BLaER1 (cell line): ENCODE measurements at regions not wholly inside any gene's neighbourhood (a gene's known extent, or its start where the extent isn't known, plus 50 kb on each side); places are given as distances from the start of the nearest gene placed in this dataset.

Experiments
- H3K27ac ChIP-seq: shearing (Covaris generic); formaldehyde crosslinking; 2 replicates; pipeline ENCODE4 v1.8.1; 2022
- H3K27me3 ChIP-seq: shearing (Covaris generic); formaldehyde crosslinking; 2 replicates; pipeline ENCODE4 v1.8.1; 2022
- H3K36me3 ChIP-seq: shearing (Covaris generic); formaldehyde crosslinking; 2 replicates; pipeline ENCODE4 v1.8.1; 2022
- H3K4me1 ChIP-seq: shearing (Covaris generic); formaldehyde crosslinking; 2 replicates; pipeline ENCODE4 v1.8.1; 2022
- H3K4me2 ChIP-seq: shearing (Covaris generic); formaldehyde crosslinking; 2 replicates; pipeline ENCODE4 v1.8.1; 2022
- H3K4me3 ChIP-seq: shearing (Covaris generic); formaldehyde crosslinking; 2 replicates; pipeline ENCODE4 v1.8.1; 2022
- H3K9ac ChIP-seq: shearing (Covaris generic); formaldehyde crosslinking; 2 replicates; pipeline ENCODE4 v1.8.1; 2022
- H3K9me3 ChIP-seq: shearing (Covaris generic); formaldehyde crosslinking; 2 replicates; pipeline ENCODE4 v1.8.1; 2022
- H4K20me1 ChIP-seq: shearing (Covaris generic); formaldehyde crosslinking; 2 replicates; pipeline ENCODE4 v1.8.1; 2022
- Cebpa-rat ChIP-seq: shearing (Covaris generic); IDR thresholded peaks from 2 replicates; pipeline ENCODE4 v1.8.1; 2022

DNA sequence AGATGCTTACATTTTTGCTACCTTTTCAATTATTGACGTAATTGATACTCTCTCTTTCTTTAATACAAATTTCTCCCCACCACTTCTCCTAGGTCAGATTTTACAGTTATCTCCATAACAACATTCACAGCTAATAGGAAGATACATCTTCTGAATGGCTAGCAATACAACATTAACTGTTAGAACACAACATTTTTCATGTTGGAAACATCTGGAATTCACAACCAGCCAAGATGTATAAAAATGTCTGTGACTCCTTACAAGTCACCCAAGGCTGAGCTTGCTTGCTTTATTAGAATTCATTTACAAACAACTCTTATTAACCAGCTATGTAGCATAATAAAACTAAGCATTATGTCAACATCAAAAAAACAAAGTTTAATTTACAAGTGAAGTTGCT, 81.0 kb upstream of the ROBO2 start:
- no peaks in the 10 kb centered on the region for H3K9me3 ChIP-seq
- no peak overlapping the region for H3K9ac ChIP-seq
- H3K4me3 ChIP-seq = no peak overlapping the region
- H3K27ac ChIP-seq = no peak overlapping the region
- no peaks in the 10 kb centered on the region for H3K36me3 ChIP-seq
- H4K20me1 ChIP-seq = no peaks in the 10 kb centered on the region
- TF ChIP-seq Cebpa-rat = no peak
- H3K4me1 ChIP-seq = no peaks in the 10 kb centered on the region
- no peak overlapping the region for H3K4me2 ChIP-seq
- H3K27me3 ChIP-seq = no peaks in the 10 kb centered on the region

DNA sequence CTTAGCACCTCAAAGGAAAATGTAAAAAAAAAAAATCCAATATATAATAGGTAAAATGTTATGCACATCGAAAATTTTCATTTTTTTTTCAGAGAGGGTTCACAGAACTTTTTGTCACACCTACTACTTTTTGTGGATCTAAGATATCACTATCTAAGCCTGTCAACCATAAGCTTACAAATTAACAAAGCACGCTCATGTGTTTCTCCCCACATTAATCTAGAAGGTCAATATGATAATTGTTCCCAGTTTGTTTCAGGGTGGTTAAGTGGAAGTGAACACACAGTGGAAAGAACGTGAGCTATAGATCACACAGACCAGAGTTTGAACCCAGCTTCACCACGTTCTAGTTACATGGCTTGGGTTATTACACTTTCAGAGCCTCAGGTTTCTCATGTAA, 78.6 kb upstream of the ROBO2 start:
- TF ChIP-seq Cebpa-rat = no peak
- Histone ChIP-seq H3K4me3 (no peak overlapping the region), H3K4me2 (no peak overlapping the region), H3K9me3 (no peaks in the 10 kb centered on the region), H3K27ac (no peak overlapping the region), H3K27me3 (no peaks in the 10 kb centered on the region), H3K9ac (no peak overlapping the region), H3K36me3 (no peaks in the 10 kb centered on the region), H3K4me1 (no peaks in the 10 kb centered on the region), H4K20me1 (no peaks in the 10 kb centered on the region)

GRCh38 chr3:76965122-76965725, 74.7 kb upstream of the ROBO2 start:
- no peak overlapping the region for H3K4me3 ChIP-seq
- H3K9ac ChIP-seq = no peak overlapping the region
- no peaks in the 10 kb centered on the region for H3K36me3 ChIP-seq
- no peaks in the 10 kb centered on the region for H3K4me1 ChIP-seq
- TF ChIP-seq Cebpa-rat = no peak
- no peaks in the 10 kb centered on the region for H3K9me3 ChIP-seq
- H3K4me2 ChIP-seq = no peak overlapping the region
- H3K27me3 ChIP-seq = no peaks in the 10 kb centered on the region
- H4K20me1 ChIP-seq = no peaks in the 10 kb centered on the region
- no peak overlapping the region for H3K27ac ChIP-seq

GRCh38 chr3:76969471-76969870, 70.4 kb upstream of the ROBO2 start:
- no peaks in the 10 kb centered on the region for H3K9me3 ChIP-seq

GRCh38 chr3:76969996-76970615, 69.8 kb upstream of the ROBO2 start:
- no peaks in the 10 kb centered on the region for H3K4me1 ChIP-seq
- TF ChIP-seq Cebpa-rat = no peak
- H3K9me3 ChIP-seq = no peaks in the 10 kb centered on the region
- no peak overlapping the region for H3K27ac ChIP-seq
- no peak overlapping the region for H3K9ac ChIP-seq
- no peak overlapping the region for H3K4me2 ChIP-seq
- no peak overlapping the region for H3K4me3 ChIP-seq
- no peaks in the 10 kb centered on the region for H3K36me3 ChIP-seq
- H4K20me1 ChIP-seq = no peaks in the 10 kb centered on the region
- H3K27me3 ChIP-seq = no peaks in the 10 kb centered on the region

More at GRCh38 chr3:76969471-76969870, 70.4 kb upstream of the ROBO2 start:
- no peak for TF ChIP-seq Cebpa-rat
- Histone ChIP-seq H3K4me1 (no peaks in the 10 kb centered on the region), H4K20me1 (no peaks in the 10 kb centered on the region), H3K4me3 (no peak overlapping the region), H3K27ac (no peak overlapping the region), H3K4me2 (no peak overlapping the region), H3K9ac (no peak overlapping the region), H3K36me3 (no peaks in the 10 kb centered on the region), H3K27me3 (no peaks in the 10 kb centered on the region)

GRCh38 chr3:76972624-76973296, 67.1 kb upstream of the ROBO2 start:
- Histone ChIP-seq H3K4me1 (no peaks in the 10 kb centered on the region), H3K27me3 (no peaks in the 10 kb centered on the region), H3K9me3 (no peaks in the 10 kb centered on the region), H3K4me3 (no peak overlapping the region), H3K36me3 (no peaks in the 10 kb centered on the region), H3K9ac (no peak overlapping the region), H4K20me1 (no peaks in the 10 kb centered on the region), H3K27ac (no peak overlapping the region), H3K4me2 (no peak overlapping the region)
- TF ChIP-seq Cebpa-rat = no peak

GRCh38 chr3:76976996-76977395, 62.9 kb upstream of the ROBO2 start:
- peaks cover 5% of the 10 kb centered on the region; the same call in 1 of the 2 replicates for H3K4me1 ChIP-seq
- no peak overlapping the region for H3K9ac ChIP-seq
- no peak overlapping the region for H3K27ac ChIP-seq
- H3K4me3 ChIP-seq = no peak overlapping the region
- H4K20me1 ChIP-seq = no peaks in the 10 kb centered on the region
- H3K27me3 ChIP-seq = no peaks in the 10 kb centered on the region
- TF ChIP-seq Cebpa-rat = no peak
- H3K4me2 ChIP-seq = no peak overlapping the region
- no peaks in the 10 kb centered on the region for H3K36me3 ChIP-seq
- H3K9me3 ChIP-seq = no peaks in the 10 kb centered on the region

DNA sequence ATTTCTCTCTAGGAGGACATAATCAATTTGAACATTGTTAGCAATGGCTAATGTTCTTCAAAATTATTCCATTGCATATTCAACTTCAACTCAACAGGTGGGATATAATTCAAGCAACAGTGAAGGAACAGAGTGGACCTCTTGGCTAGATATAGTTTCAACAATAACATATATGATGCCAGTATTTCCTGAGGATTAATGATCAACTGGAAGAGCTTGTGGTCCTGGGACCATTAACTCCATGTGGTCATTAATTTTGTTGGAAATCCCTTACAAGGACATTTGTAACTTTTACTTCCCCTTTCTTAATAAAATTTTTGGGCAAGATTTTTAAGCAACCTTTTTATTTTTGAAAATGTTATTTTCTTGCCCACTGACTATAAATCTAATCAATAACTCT, 54.3 kb upstream of the ROBO2 start:
- Histone ChIP-seq H3K9ac (no peak overlapping the region), H3K4me2 (no peak overlapping the region), H3K4me1 (no peaks in the 10 kb centered on the region), H3K27me3 (no peaks in the 10 kb centered on the region), H3K36me3 (no peaks in the 10 kb centered on the region), H4K20me1 (no peaks in the 10 kb centered on the region), H3K4me3 (no peak overlapping the region), H3K27ac (no peak overlapping the region), H3K9me3 (no peaks in the 10 kb centered on the region)
- TF ChIP-seq Cebpa-rat = no peak

GRCh38 chr3:76986876-76987474, 52.9 kb upstream of the ROBO2 start:
- Histone ChIP-seq H3K9me3 (no peaks in the 10 kb centered on the region), H4K20me1 (no peaks in the 10 kb centered on the region), H3K4me3 (no peak overlapping the region), H3K27me3 (no peaks in the 10 kb centered on the region), H3K4me2 (no peak overlapping the region), H3K27ac (no peak overlapping the region), H3K4me1 (no peaks in the 10 kb centered on the region), H3K9ac (no peak overlapping the region), H3K36me3 (no peaks in the 10 kb centered on the region)
- no peak for TF ChIP-seq Cebpa-rat
